Activated CD8-positive, alpha-beta T cell treated with anti-CD3 and anti-CD28 coated beads, Interleukin-2, amount 10 ng/mL, durations not matched to agents 7 days and 5 days (primary cell): ENCODE measurements at regions not wholly inside any gene's neighbourhood (a gene's known extent, or its start where the extent isn't known, plus 50 kb on each side); places are given as distances from the start of the nearest gene placed in this dataset.

Experiments
- ATAC-seq: fragments of 150-1000 bp; cut with Tn5 transposase; one replicate; pipeline ENCODE4 v1.10.0; 2021; ENCODE audit warnings: moderate library complexity
- CTCF ChIA-PET: fragments of 350-600 bp; sonication (Branson Sonifier 250); formaldehyde crosslinking; loops from one replicate; lab custom pipeline; 2021; ENCODE audit warnings: antibody characterized with exemption; lab: Charles Lee
- POLR2A ChIA-PET: fragments of 350-600 bp; sonication (Branson Sonifier 250); formaldehyde crosslinking; loops from one replicate; lab custom pipeline; 2021; ENCODE audit warnings: antibody characterized with exemption; lab: Charles Lee
- DNase-seq: peaks from one replicate; pipeline ENCODE4 v3.0.0-alpha.2; 2020
- H3K27ac Mint-ChIP-seq: one replicate; pipeline ENCODE4 v1.8.0; 2021; ENCODE audit warnings: mild to moderate bottlenecking, mixed read lengths
- H3K27me3 Mint-ChIP-seq: one replicate; pipeline ENCODE4 v1.8.0; 2021; ENCODE audit warnings: low read depth, mixed read lengths
- H3K36me3 Mint-ChIP-seq: one replicate; pipeline ENCODE4 v1.8.0; 2021; ENCODE audit warnings: low read depth, mixed read lengths
- H3K4me1 Mint-ChIP-seq: one replicate; pipeline ENCODE4 v1.8.0; 2021; ENCODE audit warnings: low read depth, mixed read lengths
- H3K4me3 Mint-ChIP-seq: one replicate; pipeline ENCODE4 v1.8.0; 2021; ENCODE audit warnings: mild to moderate bottlenecking, mixed read lengths
- H3K9me3 Mint-ChIP-seq: one replicate; pipeline ENCODE4 v1.8.0; 2022; ENCODE audit warnings: mixed read lengths; ENCODE audit not compliant: insufficient read depth

DNA sequence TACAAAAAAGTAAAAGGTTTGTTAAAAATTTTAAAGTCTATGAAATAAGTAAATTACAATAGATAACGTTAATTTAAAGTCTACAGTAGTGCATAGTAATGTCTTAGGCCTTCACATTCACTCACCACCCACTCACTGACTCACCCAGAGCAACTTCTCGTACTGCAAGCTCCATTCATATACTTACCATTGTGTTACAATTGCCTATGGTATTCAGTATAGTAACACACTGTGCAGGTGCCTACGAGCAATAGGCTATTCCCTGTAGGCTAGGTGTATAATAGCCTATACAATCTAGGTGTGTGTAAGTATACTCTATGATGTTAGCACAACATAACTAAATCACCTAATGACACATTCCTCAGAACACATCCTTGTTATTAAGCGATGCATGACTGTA lies 435.3 kb upstream of the TMTC1 start:
- POLR2A ChIA-PET, result no interaction called here
- DNase-seq, result no peak
- H3K27ac Mint-ChIP-seq, result no peak overlapping the region
- CTCF ChIA-PET, result no interaction called here
- H3K9me3 Mint-ChIP-seq, result no peaks in the 10 kb centered on the region
- no peaks in the 10 kb centered on the region for H3K4me1 Mint-ChIP-seq
- H3K27me3 Mint-ChIP-seq, result no peaks in the 10 kb centered on the region
- no peak overlapping the region for H3K4me3 Mint-ChIP-seq
- H3K36me3 Mint-ChIP-seq, result no peaks in the 10 kb centered on the region
- no peak for ATAC-seq

DNA sequence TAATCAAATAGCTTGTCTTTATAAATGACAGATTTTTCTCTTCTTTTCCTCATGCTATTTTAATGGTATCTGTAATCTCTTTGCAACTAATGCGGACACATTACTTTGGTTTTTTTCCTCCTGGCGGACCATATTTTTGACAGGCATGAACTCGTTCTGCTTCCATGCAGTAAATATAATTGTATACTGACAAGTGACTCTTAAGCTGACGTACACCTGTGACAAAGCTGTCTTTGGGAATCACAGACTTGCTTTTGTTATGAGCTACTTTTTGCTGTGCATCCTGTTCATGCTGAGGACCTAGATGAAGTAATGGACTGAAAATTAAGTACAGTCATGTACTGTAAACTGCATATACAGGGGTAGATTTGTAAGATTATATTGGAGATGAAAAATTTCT lies 434.3 kb upstream of the TMTC1 start:
- CTCF ChIA-PET, result no interaction called here
- H3K4me1 Mint-ChIP-seq, result no peaks in the 10 kb centered on the region
- no peak overlapping the region for H3K4me3 Mint-ChIP-seq
- POLR2A ChIA-PET, result no interaction called here
- ATAC-seq (no peak), DNase-seq (no peak)
- H3K27me3 Mint-ChIP-seq, result no peaks in the 10 kb centered on the region
- no peaks in the 10 kb centered on the region for H3K36me3 Mint-ChIP-seq
- H3K27ac Mint-ChIP-seq, result no peak overlapping the region
- H3K9me3 Mint-ChIP-seq, result no peaks in the 10 kb centered on the region

DNA sequence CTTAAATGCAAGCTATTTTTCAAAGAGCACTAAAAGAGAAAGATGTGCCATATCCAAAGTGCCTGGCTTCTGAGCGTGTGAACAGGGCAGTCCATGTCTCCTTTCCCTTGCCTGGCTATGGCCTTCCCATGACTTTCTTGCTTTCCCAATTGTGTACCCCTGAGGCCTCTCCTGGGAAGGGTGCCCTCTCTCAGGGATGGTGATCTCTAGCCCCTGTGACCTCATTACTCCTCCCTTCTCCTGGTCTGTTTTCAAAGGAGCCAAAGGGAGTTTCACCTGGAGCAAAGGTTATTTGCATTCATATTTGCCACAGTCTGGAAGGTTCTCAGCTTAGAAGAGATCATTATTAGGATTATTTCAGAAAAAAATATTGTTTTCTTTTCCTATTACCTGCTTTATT lies 429.4 kb upstream of the TMTC1 start:
- ATAC-seq (no peak), DNase-seq (no peak)
- Mint-ChIP-seq H3K27me3 (no peaks in the 10 kb centered on the region), H3K36me3 (no peaks in the 10 kb centered on the region), H3K4me1 (no peaks in the 10 kb centered on the region), H3K9me3 (no peaks in the 10 kb centered on the region), H3K27ac (no peak overlapping the region), H3K4me3 (no peak overlapping the region)
- ChIA-PET CTCF (no interaction called here), POLR2A (no interaction called here)

DNA sequence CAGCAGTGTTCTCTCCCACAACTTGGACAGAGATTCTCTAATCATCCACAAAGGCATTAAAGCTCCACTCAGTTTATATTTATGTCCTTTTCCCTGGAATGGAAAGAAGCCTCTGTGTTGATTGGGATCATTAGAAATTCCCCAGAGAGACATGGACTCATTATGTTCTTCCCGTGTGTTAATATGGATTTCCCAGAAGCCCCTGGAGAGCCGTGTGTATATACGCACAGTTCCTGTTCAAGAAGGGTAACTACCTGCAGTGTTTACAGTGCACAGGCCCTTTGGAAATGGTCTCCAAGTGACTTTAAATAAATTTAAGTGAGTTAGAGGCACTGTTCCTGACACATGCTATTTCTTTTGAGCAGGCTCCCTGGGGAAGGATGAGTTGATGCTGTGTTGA lies 428.0 kb upstream of the TMTC1 start:
- Mint-ChIP-seq H3K4me1 (no peaks in the 10 kb centered on the region), H3K27ac (no peak overlapping the region), H3K9me3 (no peaks in the 10 kb centered on the region), H3K27me3 (no peaks in the 10 kb centered on the region), H3K4me3 (no peak overlapping the region), H3K36me3 (no peaks in the 10 kb centered on the region)
- DNase-seq, result no peak
- no peak for ATAC-seq
- POLR2A ChIA-PET, result no interaction called here
- CTCF ChIA-PET, result no interaction called here

DNA sequence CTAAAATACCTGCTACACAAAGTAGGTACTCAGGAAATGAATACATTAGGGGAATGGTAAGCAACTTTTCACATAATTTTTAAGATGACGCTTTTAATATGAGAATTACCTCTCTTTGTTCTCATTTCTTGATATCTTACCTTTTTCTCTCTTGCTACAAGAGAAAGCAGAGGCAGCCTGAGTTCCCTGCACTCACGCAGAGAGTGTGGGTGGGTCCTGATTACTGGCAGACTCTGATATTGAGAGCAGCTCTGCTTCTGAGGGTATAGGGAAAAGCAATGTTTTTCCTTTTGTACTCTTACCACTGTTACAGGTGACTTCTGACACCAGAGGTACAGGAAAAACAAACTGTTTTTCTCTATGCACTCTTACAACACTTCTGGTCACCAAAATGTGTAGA lies 420.2 kb upstream of the TMTC1 start:
- ChIA-PET POLR2A (no interaction called here), CTCF (no interaction called here)
- H3K4me3 Mint-ChIP-seq, result no peak overlapping the region
- DNase-seq (no peak), ATAC-seq (no peak)
- no peaks in the 10 kb centered on the region for H3K9me3 Mint-ChIP-seq
- H3K27me3 Mint-ChIP-seq, result peaks cover 15% of the 10 kb centered on the region
- no peaks in the 10 kb centered on the region for H3K4me1 Mint-ChIP-seq
- no peak overlapping the region for H3K27ac Mint-ChIP-seq
- no peaks in the 10 kb centered on the region for H3K36me3 Mint-ChIP-seq

DNA sequence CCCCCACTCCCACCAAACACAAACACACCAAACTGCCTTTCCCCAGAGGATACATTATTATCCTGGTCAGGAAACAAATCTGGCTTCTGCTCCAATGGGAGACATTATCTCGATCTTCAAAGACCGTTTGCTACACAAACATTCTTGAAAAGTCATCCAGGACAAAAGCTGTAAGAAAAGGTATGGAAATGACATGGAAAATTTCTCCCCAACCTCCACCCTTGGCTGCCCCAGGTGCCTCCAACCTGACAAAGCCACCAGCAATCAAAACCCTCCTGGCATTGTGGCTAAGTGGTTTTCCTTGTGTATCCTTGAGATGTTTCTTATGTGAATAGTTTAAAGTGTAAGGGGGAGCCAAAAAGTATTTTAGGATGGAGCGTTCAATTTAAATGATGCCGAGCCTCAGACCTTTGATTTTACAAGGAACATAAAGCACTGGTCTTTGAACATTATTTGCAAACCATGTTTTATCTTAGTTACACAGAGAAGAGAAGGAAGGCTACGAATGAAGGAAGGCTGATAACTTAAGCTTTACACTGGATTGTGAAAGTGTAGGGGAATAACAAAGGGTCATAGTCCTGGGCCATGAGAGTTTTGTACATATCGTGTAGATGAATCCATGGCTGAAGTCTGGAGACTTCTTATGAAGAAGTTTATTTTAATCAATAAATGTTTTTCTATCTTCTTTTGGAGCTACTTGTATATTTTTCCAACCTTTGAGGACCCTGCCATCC lies 418.9 kb upstream of the TMTC1 start:
- no peak overlapping the region for H3K27ac Mint-ChIP-seq
- CTCF ChIA-PET, result no interaction called here
- POLR2A ChIA-PET, result no interaction called here
- no peaks in the 10 kb centered on the region for H3K36me3 Mint-ChIP-seq
- DNase-seq (no peak), ATAC-seq (no peak)
- no peak overlapping the region for H3K4me3 Mint-ChIP-seq
- no peaks in the 10 kb centered on the region for H3K4me1 Mint-ChIP-seq
- H3K9me3 Mint-ChIP-seq, result no peaks in the 10 kb centered on the region
- H3K27me3 Mint-ChIP-seq, result peaks cover 15% of the 10 kb centered on the region

DNA sequence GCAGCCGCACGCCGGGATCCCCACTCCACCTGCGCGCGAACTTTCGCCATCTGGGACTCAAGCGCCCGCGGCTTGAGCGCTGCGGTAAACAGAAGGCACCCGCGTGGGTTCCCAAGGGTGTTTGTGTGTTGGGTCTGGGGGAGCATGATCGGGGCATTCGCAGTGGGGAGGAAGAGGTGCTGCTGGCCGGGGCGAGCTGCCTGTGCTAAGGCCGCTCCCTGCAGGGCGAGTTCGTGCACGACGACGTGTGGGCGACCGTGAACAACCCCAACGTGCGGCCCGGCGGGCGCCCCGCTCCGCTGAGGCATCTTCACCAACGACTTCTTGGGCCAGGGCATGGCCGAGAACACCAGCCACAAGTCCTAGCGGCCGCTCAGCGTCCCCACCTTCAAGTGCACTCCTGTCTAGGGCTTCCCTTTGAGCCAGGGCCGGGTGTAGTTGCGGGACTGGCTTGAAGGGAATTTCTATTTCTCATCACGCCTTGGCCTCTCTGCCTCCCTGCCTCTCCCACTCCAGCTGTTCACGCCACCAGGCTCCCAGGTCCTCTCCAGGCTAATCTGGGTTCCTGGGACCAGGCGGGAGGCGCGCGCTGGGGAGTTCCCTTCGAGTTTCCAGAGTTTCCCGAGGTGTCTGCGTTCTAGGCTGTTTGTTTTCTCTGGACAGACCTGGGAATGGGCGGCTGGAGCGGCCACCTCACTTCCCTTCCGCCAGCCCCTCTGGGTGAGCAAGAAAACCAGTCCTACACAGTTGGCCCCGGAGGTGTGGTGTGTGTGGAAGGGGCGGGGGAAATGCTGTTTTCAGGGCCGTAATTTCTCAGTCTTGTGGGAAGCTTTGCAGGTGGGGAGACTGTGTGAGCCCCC lies 417.8 kb upstream of the TMTC1 start:
- Mint-ChIP-seq H3K4me1 (no peaks in the 10 kb centered on the region), H3K27ac (no peak overlapping the region), H3K9me3 (no peaks in the 10 kb centered on the region), H3K27me3 (peaks cover 15% of the 10 kb centered on the region), H3K4me3 (no peak overlapping the region), H3K36me3 (no peaks in the 10 kb centered on the region)
- DNase-seq (no peak), ATAC-seq (no peak)
- CTCF ChIA-PET, result no interaction called here
- POLR2A ChIA-PET, result interaction anchor here (0.5 kb wide), 1 partner anchor 174 kb away, joined by 3 read pairs; no protein-coding TSS in a partner anchor

DNA sequence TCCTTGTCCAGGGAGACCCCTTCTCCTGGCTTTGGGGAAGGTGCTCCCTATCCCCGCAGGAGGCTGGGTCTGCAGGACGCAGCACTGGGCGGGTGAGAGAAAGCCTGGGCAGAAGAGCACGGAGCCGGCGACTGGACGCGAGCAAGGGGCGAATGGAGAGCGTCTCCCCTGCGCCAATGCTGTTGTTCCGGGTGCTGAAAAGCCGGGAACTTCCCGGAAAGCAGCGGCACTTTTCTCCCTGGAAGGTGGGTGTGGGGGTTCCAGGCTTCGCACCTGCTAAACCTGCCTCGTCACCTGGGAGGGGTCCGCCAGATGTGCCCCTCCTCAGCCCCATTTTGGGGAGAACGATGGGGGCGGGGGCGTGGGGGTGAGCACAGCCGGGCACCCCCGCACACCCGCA lies 417.1 kb upstream of the TMTC1 start:
- POLR2A ChIA-PET, result no interaction called here

DNA sequence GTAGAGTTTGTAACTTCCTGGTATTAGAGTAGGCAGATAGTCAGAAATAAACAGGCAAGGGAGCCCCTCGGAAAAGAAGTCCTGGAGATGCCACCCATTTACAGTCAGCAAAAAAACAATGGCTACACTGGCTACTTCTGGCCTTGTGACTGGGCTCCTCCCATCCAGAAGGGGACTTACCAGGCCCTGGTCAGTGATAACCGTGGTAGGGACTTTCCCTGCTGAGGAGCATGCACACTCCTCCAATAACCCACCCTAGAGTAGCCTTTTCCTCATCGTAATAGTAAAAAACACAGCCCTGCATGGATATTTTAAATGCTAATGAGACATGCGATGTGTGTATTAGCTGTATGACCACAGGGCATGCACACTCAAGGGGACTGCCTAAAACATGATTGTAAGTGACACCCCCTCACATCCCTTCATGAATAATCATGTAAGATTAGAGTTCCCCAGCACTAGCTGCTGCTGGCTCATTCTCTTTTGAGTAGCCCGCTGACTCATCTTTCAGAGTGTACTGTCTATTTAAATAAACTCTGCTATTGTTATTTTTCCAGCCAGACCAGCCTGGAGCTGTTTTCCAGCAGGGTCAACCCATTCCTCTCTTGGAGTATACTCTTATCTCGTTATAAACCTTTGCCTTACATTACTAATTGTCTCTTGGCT lies 413.8 kb upstream of the TMTC1 start:
- no peaks in the 10 kb centered on the region for H3K9me3 Mint-ChIP-seq
- H3K4me1 Mint-ChIP-seq, result no peaks in the 10 kb centered on the region
- DNase-seq (no peak), ATAC-seq (no peak)
- no peak overlapping the region for H3K27ac Mint-ChIP-seq
- H3K36me3 Mint-ChIP-seq, result no peaks in the 10 kb centered on the region
- ChIA-PET POLR2A (no interaction called here), CTCF (no interaction called here)
- peaks cover 15% of the 10 kb centered on the region for H3K27me3 Mint-ChIP-seq
- no peak overlapping the region for H3K4me3 Mint-ChIP-seq

More for the DNA sequence above, 417.1 kb upstream of the TMTC1 start:
- Mint-ChIP-seq H3K27me3 (peaks cover 15% of the 10 kb centered on the region), H3K9me3 (no peaks in the 10 kb centered on the region), H3K27ac (no peak overlapping the region), H3K4me3 (no peak overlapping the region), H3K36me3 (no peaks in the 10 kb centered on the region), H3K4me1 (no peaks in the 10 kb centered on the region)
- ATAC-seq, result no peak
- CTCF ChIA-PET, result no interaction called here
- DNase-seq, result no peak

DNA sequence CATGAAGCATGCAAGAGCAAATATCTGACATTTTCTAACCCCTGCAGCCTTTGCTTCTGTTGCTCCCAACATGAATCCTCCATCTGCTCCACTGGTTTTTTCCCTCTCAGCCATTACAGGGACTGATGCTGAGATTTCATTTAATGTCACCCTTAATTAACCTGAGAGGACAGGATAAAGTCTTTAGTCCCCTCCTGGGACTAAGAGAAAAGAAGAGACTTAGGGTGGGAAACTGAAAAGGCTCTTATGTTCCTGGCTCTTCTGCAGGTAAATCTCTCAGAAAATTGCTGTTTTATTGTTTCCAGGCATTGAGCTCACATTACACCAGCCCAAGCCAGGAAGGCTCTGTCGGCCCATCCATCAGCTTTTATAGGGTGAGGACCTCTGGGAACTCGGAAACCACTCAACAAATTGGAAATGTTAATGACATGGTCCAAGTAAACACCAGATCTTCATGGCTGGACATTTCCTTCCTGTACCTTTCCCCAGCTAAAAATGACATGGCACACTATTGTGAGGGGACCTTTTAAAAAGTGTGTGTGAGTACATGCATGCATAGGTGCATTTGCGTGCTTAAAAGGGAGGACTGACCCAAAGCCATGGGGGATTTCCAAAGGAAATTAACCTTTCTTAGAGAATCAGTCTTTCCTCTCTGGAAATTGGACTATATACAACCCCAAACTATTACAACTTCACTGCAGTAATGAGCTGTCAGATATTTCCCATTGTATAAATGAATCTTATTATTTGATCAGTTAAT lies 408.1 kb upstream of the TMTC1 start:
- Mint-ChIP-seq H3K27me3 (no peaks in the 10 kb centered on the region), H3K27ac (no peak overlapping the region), H3K9me3 (no peaks in the 10 kb centered on the region), H3K4me3 (no peak overlapping the region), H3K4me1 (no peaks in the 10 kb centered on the region), H3K36me3 (no peaks in the 10 kb centered on the region)
- DNase-seq, result no peak
- POLR2A ChIA-PET, result no interaction called here
- no peak for ATAC-seq
- CTCF ChIA-PET, result no interaction called here

DNA sequence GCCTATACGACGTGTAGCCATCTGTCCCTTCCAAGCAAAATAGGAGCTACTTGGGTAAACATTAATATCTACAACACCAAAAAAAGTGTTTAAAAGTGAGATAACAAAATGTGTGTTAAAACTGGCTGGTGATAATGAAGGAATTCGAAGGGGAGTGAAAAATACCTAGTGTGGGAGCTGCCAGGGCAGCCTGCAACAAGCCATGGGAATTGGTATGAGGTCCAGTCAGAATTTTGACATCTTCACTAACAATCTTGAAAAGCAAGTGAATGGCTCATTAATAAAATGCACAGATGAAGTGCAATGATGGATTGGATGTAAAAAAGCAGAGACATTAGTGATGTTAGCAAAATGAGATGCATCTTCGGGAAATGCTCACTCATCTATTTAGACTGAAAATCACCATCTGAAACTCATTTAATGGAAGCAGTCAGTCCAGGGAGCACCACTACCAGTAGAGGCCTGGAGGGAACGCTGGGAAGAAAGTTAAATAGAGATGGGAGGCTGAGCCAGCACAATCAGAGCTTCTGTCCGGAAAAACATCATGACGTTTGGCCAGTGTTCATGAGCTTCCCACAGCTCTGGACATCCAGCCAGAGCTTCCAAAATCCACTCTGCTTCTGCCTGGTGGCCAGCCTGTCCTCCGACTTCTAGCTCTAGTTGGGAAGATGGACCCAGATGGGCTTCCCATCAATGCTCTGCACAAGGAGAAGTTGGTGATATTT lies 405.0 kb upstream of the TMTC1 start:
- no peaks in the 10 kb centered on the region for H3K4me1 Mint-ChIP-seq
- ChIA-PET CTCF (no interaction called here), POLR2A (no interaction called here)
- H3K9me3 Mint-ChIP-seq, result no peaks in the 10 kb centered on the region
- H3K36me3 Mint-ChIP-seq, result no peaks in the 10 kb centered on the region
- ATAC-seq, result no peak
- no peaks in the 10 kb centered on the region for H3K27me3 Mint-ChIP-seq
- no peak overlapping the region for H3K4me3 Mint-ChIP-seq
- no peak overlapping the region for H3K27ac Mint-ChIP-seq
- no peak for DNase-seq
